ENCODE measurements at regions not wholly inside any gene's neighbourhood (a gene's known extent, or its start where the extent isn't known, plus 50 kb on each side); places are given as distances from the start of the nearest gene placed in this dataset.
"Not testable (repeated sequence)": the region's sequence is repeated elsewhere in the genome, so short reads cannot be mapped to it uniquely, and the experiment has no call there.

DNA sequence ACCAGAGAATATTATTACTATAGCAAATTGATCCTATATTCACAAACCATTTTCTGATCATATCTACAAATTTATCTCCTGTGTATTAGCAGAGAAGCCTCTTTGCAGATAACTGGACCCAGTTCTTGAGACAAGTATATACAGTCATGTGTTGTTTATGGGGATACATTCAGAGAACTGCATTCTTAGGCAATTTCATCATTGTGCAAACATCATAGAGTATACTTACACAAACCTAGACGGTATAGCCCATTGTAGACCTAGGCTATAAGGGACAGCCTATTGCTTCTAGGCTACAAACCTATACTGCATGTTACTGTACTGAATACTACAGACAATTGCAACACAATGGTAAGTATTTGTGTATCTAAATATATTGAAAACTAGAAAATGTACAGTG is 152.5 kb upstream of the SPANXN4 start:
- TF ChIP-seq, protein P1, sequence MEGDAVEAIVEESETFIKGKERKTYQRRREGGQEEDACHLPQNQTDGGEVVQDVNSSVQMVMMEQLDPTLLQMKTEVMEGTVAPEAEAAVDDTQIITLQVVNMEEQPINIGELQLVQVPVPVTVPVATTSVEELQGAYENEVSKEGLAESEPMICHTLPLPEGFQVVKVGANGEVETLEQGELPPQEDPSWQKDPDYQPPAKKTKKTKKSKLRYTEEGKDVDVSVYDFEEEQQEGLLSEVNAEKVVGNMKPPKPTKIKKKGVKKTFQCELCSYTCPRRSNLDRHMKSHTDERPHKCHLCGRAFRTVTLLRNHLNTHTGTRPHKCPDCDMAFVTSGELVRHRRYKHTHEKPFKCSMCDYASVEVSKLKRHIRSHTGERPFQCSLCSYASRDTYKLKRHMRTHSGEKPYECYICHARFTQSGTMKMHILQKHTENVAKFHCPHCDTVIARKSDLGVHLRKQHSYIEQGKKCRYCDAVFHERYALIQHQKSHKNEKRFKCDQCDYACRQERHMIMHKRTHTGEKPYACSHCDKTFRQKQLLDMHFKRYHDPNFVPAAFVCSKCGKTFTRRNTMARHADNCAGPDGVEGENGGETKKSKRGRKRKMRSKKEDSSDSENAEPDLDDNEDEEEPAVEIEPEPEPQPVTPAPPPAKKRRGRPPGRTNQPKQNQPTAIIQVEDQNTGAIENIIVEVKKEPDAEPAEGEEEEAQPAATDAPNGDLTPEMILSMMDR (IDR thresholded peaks at IDR 0.05; ENCODE audit: borderline replicate concordance, insufficient read depth, low read depth, low read length): no peak
- H3K4me3 ChIP-seq (ENCODE audit: low read depth, low read length): no peak overlapping the region

DNA sequence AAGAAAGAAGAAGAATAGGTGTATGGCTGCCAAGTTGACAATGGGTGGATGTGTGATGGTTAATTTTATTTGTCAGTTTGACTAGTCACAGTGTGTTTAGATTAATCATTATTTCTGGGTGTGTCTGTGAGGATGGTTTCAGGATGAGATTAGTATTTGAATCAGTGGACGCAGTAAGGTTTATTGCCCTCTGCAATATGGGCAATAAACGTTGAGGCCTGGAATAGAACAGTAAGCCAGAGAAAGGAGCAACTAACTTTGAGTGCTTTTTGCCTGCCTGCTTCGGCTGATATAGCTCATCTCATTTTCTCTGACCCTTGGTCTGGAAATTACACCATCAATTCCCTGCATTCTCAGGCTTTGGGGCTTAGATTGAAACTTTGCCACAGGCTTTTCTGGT is 140.8 kb upstream of the SPANXN4 start:
- TF ChIP-seq, protein P1 (IDR thresholded peaks at IDR 0.05; ENCODE audit: borderline replicate concordance, insufficient read depth, low read depth, low read length): no peak
- H3K4me3 ChIP-seq (ENCODE audit: low read depth, low read length): no peak overlapping the region

DNA sequence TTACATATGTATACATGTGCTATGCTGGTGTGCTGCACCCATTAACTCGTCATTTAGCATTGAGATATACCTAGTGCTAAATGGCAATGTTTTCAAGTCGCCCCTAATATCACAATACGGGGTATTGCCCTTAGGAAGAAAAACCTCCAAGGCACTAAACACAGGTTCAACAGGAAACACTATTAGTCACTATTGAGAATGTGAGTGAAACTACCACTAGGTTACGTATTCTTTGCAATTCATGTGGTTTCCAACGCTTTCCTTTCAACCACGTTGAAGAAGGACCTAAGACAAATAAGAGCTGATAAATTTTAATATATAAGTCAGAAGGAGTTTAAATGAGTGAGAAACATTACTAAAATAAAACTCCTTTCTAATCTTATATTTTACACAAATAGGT is 134.7 kb upstream of the SPANXN4 start:
- no peak overlapping the region for H3K4me3 ChIP-seq (ENCODE audit: low read depth, low read length)
- TF ChIP-seq, protein P1 (IDR thresholded peaks at IDR 0.05; ENCODE audit: borderline replicate concordance, insufficient read depth, low read depth, low read length): no peak

DNA sequence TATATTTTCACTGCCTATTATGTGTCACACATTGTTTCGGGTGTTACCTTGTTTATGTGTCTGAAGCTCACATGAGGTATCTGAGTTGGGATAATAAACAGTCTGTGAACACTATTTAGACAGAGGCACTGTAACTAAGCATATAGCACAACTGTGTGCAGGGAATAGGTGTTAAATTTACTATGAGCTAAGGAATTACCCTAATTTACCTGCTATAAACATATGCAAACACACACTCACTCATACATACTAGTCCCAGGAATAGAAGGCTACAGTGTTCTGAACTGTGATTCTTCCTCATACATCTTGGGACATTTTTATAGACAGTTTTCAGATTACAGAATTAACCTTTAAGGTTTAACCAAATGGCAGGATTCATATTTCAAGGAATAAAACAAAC is 127.6 kb upstream of the SPANXN4 start:
- H3K4me3 ChIP-seq (ENCODE audit: low read depth, low read length): no peak overlapping the region
- TF ChIP-seq, protein P1 (IDR thresholded peaks at IDR 0.05; ENCODE audit: borderline replicate concordance, insufficient read depth, low read depth, low read length): no peak

DNA sequence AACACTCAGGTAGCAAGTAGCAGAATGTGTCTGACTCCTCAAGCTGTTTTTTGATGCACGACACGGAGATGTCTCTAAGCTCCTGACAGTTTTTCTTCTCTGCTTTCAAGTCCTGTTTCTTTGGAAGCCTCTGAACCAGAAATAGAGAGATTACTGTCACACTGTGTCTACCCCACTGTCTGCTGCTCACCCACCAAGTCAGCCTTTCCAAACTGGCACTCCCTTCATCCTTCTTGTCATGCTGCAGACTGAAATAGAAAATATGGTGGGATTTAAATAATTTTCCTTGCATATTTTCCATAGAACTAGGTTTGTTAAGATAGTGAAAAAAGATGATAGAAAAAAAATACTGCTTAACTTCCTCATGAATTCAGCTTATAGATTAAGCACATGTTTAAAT is 102.5 kb upstream of the SPANXN4 start:
- TF ChIP-seq, protein P1 (IDR thresholded peaks at IDR 0.05; ENCODE audit: borderline replicate concordance, insufficient read depth, low read depth, low read length): no peak
- no peak overlapping the region for H3K4me3 ChIP-seq (ENCODE audit: low read depth, low read length)

DNA sequence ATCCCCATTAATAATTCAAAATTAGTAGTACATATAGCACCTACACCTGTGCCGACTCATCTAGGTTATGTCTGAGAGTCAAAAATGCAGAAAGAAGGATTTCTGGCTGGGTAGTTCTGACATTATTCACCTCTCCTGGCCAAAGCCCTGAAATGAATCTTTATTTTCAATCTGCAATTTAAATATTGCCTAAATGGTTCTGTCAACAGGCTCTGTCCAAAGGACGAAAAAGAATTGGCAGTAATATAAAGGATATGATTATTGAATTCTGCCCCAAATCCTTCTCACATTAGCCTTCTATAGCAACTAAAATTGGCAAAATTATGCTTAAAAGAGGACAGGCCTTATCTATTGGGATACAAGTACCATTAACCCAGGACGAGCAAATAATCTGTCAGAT is 86.9 kb upstream of the SPANXN4 start:
- TF ChIP-seq, protein P1 (IDR thresholded peaks at IDR 0.05; ENCODE audit: borderline replicate concordance, insufficient read depth, low read depth, low read length): no peak
- no peak overlapping the region for H3K4me3 ChIP-seq (ENCODE audit: low read depth, low read length)

DNA sequence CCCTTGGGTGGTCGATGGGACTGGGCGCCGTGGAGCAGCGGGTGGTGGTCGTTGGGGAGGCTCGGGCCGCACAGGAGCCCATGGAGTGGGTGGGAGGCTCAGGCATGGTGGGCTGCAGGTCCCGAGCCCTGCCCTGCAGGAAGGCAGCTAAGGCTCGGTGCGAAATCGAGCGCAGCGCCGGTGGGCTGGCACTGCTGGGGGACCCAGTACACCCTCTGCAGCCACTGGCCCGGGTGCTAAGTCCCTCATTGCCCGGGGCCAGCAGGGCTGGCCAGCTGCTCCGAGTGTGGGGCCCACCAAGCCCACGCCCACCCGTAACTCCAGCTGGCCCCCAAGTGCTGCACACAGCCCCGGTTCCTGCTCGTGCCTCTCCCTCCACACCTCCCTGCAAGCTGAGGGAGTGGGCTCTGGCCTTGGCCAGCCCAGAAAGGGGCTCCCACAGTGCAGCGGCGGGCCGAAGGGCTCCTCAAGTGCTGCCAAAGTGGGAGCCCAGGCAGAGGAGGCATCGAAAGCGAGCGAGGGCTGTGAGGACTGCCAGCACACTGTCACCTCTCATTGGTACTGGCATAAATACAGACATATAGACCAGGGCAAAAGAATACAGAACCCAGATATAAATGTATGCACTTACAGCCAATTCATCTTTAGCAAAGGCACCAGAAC is 53.5 kb upstream of the SPANXN4 start:
- not testable (repeated sequence) for H3K4me3 ChIP-seq (ENCODE audit: low read depth, low read length)
